Vagina (tissue), 2 donors: ENCODE measurements at regions not wholly inside any gene's neighbourhood (a gene's known extent, or its start where the extent isn't known, plus 50 kb on each side); places are given as distances from the start of the nearest gene placed in this dataset.
"Not testable (repeated sequence)": the region's sequence is repeated elsewhere in the genome, so short reads cannot be mapped to it uniquely, and the experiment has no call there.

ENCODE experiments used
- DNase-seq, 2 donors: peaks; one replicate each; pipeline ENCODE4 v3.0.0-alpha.2; 2017; ENCODE audit errors: extremely low spot score in 2 of 2
- H3K27ac ChIP-seq: fragments of 200-600 bp; sonication (generic); one replicate; pipeline ENCODE4 v1.5.1; 2019
- H3K27me3 ChIP-seq: fragments of 200-600 bp; sonication (generic); one replicate; pipeline ENCODE4 v1.5.1; 2019
- H3K36me3 ChIP-seq, 2 donors: fragments of 200-600 bp; sonication (generic); one replicate each; pipeline ENCODE4 v1.5.1; 2017 to 2019
- H3K4me1 ChIP-seq: fragments of 200-600 bp; sonication (generic); one replicate; pipeline ENCODE4 v1.5.1; 2019
- H3K4me3 ChIP-seq, 2 donors: fragments of 200-600 bp; sonication (generic); 1 replicate in 1 of 2; 2 replicates in 1 of 2; pipeline ENCODE4 v1.5.1; 2016 to 2019
- H3K9me3 ChIP-seq: fragments of 200-600 bp; sonication (generic); one replicate; pipeline ENCODE4 v1.5.1; 2019
- POLR2A ChIP-seq, 2 donors: fragments of 450-650 bp; IDR thresholded peaks; one replicate each; pipeline ENCODE4 v1.6.1; 2017; ENCODE audit warnings: antibody characterized with exemption in 2 of 2, mild to moderate bottlenecking in 2 of 2, moderate library complexity in 2 of 2
- POLR2AphosphoS5 ChIP-seq, 2 donors: sonication (generic); formaldehyde crosslinking; IDR thresholded peaks; one replicate each; pipeline ENCODE4 v1.9.0; 2017; ENCODE audit warnings: antibody characterized with exemption in 2 of 2, mild to moderate bottlenecking in 2 of 2, low read depth in 1 of 2; ENCODE audit not compliant: insufficient read depth in 1 of 2
- intact Hi-C: fragments of 100-400 bp; cut with DNase I; formaldehyde crosslinking; loops from one replicate; pipeline ENCODE4 v1.15.1; 2023
- TF ChIP-seq, protein P1 (sequence below), 3 experiments: fragments of 450-650 bp in 2 of 3; fragments of 200-600 bp in 1 of 3; sonication (generic) in 1 of 3; IDR thresholded peaks; one replicate each; pipeline ENCODE4 v1.5.1; 2017 to 2019; ENCODE audit warnings: antibody characterized with exemption in 3 of 3, mild to moderate bottlenecking in 2 of 3, moderate library complexity in 2 of 3

DNA sequence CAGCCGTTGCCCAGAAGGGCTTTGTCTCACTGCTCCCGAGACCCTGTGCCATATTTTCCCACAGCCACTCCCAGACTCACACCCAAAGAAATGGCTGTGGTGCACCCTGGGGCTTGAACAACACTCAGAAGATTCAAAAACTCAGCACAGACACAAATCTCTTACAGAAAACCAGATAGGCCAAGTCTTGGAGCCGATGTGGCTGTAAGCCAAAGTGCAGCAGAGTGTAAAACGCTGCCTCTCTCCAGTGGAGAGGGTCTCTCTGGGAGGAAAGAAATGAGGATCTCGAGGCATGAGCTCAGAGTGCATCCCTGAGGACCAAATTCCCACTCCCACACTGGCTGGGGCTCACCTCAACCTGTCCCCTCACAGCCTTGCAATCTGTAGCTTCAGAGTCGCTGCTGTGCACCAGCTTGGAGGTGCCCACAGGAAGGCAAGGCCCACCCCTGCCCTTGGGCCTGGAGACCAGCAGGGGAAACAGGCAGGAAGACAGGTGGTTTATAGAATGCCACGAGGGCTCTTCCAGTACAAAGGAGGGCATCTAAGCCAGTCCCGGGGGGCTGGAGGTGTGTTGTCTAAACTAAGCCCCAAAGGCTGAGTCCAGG, 171.3 kb upstream of the AJAP1 start:
- Histone ChIP-seq H3K4me1 (no peaks in the 10 kb centered on the region), H3K27ac (no peak overlapping the region), H3K27me3 (no peaks in the 10 kb centered on the region), H3K9me3 (no peaks in the 10 kb centered on the region), H3K4me3 (no peak overlapping the region), H3K36me3 (no peaks in the 10 kb centered on the region)
- intact Hi-C loops, result no loop called here
- TF ChIP-seq POLR2AphosphoS5 (IDR thresholded peaks at IDR 0.05; ENCODE audit: insufficient read depth in 1 of 2, low read depth in 1 of 2) (no peak), POLR2A (IDR thresholded peaks at IDR 0.05) (no peak)
- TF ChIP-seq, protein P1, sequence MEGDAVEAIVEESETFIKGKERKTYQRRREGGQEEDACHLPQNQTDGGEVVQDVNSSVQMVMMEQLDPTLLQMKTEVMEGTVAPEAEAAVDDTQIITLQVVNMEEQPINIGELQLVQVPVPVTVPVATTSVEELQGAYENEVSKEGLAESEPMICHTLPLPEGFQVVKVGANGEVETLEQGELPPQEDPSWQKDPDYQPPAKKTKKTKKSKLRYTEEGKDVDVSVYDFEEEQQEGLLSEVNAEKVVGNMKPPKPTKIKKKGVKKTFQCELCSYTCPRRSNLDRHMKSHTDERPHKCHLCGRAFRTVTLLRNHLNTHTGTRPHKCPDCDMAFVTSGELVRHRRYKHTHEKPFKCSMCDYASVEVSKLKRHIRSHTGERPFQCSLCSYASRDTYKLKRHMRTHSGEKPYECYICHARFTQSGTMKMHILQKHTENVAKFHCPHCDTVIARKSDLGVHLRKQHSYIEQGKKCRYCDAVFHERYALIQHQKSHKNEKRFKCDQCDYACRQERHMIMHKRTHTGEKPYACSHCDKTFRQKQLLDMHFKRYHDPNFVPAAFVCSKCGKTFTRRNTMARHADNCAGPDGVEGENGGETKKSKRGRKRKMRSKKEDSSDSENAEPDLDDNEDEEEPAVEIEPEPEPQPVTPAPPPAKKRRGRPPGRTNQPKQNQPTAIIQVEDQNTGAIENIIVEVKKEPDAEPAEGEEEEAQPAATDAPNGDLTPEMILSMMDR (IDR thresholded peaks at IDR 0.05), result no peak
- DNase-seq, result no peak

DNA sequence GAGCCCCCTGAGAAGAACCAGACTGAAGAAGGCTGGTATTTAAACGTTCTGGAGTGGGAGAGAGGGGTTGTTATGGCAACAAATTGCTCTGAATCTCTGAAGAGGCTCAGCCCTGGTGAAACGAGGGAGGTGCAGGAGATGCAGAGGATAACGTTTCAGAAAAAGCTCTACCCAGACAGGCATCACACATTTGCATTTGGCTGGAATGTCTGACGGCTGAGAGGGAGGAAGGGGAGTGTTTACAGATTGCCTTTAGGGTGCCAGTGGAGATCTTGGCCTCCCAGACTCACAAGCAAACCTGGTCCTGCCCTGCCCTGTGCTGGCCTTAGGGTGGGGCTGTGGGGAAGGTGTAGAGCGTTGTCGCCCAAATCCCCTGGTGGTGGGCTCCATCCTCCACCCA, 169.0 kb upstream of the AJAP1 start:
- H3K36me3 ChIP-seq, result no peaks in the 10 kb centered on the region
- intact Hi-C loops, result no loop called here
- no peak overlapping the region for H3K27ac ChIP-seq
- no peak overlapping the region for H3K4me3 ChIP-seq
- no peak for TF ChIP-seq POLR2AphosphoS5 (IDR thresholded peaks at IDR 0.05; ENCODE audit: insufficient read depth in 1 of 2, low read depth in 1 of 2)
- TF ChIP-seq POLR2A (IDR thresholded peaks at IDR 0.05), result no peak
- TF ChIP-seq, protein P1 (IDR thresholded peaks at IDR 0.05), result no peak
- H3K9me3 ChIP-seq, result no peaks in the 10 kb centered on the region
- no peak for DNase-seq
- H3K27me3 ChIP-seq, result no peaks in the 10 kb centered on the region
- H3K4me1 ChIP-seq, result no peaks in the 10 kb centered on the region

DNA sequence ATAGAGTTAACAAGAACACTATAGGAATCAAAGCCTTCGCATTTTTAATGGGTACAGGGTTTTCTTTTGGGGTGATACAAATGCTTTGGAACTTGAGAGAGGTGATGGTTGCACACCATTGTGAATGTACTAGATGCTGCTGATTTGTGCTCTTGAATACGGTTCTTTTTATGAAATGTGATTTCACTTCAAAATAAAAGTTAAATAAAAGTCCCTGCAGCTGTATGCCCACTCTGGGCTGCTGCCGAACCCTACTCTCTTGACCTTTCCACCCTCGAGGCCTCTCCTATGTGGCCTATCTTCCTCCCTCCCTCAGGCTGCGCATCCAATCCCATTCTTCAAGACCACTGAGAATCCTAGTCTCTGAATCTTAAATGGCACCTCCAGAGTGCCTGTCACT, 168.5 kb upstream of the AJAP1 start:
- DNase-seq, result no peak
- Histone ChIP-seq H3K36me3 (no peaks in the 10 kb centered on the region), H3K27ac (no peak overlapping the region), H3K9me3 (no peaks in the 10 kb centered on the region), H3K27me3 (no peaks in the 10 kb centered on the region), H3K4me1 (no peaks in the 10 kb centered on the region), H3K4me3 (no peak overlapping the region)
- intact Hi-C loops, result no loop called here
- no peak for TF ChIP-seq POLR2A (IDR thresholded peaks at IDR 0.05)

DNA sequence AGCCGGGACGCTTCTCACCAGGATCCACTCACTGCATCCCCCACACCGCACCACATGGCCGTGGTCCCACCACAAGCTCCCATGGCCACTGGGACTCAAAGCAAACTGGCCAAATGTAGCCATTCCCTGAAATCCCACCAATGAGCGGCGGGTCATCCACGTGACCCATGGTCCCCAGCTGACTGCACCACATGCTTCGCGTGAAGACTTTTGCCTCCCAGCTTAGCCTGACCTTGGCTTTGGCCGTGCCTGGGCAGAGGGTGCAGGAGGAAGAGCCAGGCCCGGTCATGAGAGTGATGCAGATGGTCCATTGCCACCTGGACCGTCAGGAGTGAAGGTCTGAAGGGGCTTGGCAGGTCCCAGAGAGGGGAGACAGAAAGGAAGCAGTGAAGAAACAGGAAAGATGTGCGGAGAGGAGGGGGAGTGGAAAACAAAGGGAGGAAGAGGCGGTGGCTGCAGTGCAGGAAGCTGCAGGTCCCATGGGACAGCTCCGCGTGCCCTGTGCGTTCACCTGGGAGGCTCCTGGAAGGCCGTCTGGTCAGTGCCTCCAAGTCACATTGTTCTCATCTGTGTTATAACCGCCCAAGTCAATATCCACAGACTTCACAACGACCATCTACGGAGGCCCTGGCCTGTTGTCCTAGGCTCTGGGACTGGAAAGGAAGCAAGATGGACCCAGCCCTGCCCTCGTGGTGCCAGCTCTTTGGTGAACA, 167.8 kb upstream of the AJAP1 start:
- H3K4me1 ChIP-seq, result no peaks in the 10 kb centered on the region
- intact Hi-C loops, result no loop called here
- H3K27me3 ChIP-seq, result no peaks in the 10 kb centered on the region
- H3K27ac ChIP-seq, result no peak overlapping the region
- TF ChIP-seq POLR2AphosphoS5 (IDR thresholded peaks at IDR 0.05; ENCODE audit: insufficient read depth in 1 of 2, low read depth in 1 of 2), result no peak
- DNase-seq, result no peak
- no peak overlapping the region for H3K4me3 ChIP-seq
- no peaks in the 10 kb centered on the region for H3K36me3 ChIP-seq
- H3K9me3 ChIP-seq, result no peaks in the 10 kb centered on the region

DNA sequence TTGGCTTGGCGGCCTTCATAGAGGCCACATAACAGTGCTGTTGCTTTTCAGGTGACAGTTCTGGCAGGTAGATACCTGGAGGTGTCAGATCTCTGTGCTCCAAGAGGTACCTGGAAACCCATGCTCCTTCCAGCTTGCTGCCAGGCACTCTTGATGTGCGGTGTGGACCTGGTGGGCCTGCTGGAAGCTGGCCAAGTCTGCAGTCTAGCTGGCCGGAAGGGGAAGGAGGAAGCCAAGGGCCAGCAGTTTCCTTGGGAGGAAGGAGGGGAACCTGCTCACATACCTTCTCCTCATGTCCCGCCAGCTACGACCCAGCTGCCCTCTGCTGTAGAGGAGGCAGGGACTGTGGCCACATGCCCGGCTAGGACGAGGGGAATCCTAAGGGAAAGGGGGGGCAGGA, 166.4 kb upstream of the AJAP1 start:
- no peaks in the 10 kb centered on the region for H3K36me3 ChIP-seq
- no peaks in the 10 kb centered on the region for H3K9me3 ChIP-seq
- no peaks in the 10 kb centered on the region for H3K4me1 ChIP-seq
- H3K27ac ChIP-seq, result no peak overlapping the region
- no peak for DNase-seq
- H3K27me3 ChIP-seq, result no peaks in the 10 kb centered on the region
- intact Hi-C loops, result no loop called here
- H3K4me3 ChIP-seq, result no peak overlapping the region
- TF ChIP-seq, protein P1 (IDR thresholded peaks at IDR 0.05), result no peak
- no peak for TF ChIP-seq POLR2A (IDR thresholded peaks at IDR 0.05)

DNA sequence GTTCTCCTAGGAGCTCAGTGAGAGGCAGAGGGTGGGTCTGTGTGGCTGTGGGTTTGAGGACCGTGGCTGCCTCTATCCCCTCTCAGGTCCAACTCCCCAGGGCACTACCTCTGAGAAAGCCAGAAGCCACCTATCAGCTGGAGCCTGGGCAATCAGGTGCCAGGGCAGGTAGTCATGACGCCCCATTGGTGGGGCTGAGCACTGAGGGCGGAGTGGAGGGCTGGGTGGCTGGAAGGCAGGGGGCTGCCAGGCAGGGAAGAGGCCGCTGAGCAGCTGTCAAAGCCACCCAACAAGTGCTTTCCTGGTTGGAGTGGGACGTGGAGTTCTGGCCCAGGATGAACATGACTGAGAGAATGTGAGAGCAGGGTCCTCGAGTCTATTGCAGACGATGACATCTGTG, 164.9 kb upstream of the AJAP1 start:
- no peak for DNase-seq
- no peak overlapping the region for H3K27ac ChIP-seq
- H3K4me1 ChIP-seq, result no peaks in the 10 kb centered on the region
- H3K9me3 ChIP-seq, result no peaks in the 10 kb centered on the region
- H3K36me3 ChIP-seq, result no peaks in the 10 kb centered on the region
- TF ChIP-seq POLR2AphosphoS5 (IDR thresholded peaks at IDR 0.05; ENCODE audit: insufficient read depth in 1 of 2, low read depth in 1 of 2) (no peak), POLR2A (IDR thresholded peaks at IDR 0.05) (no peak)
- TF ChIP-seq, protein P1 (IDR thresholded peaks at IDR 0.05), result no peak
- intact Hi-C loops, result no loop called here
- H3K4me3 ChIP-seq, result no peak overlapping the region
- no peaks in the 10 kb centered on the region for H3K27me3 ChIP-seq

DNA sequence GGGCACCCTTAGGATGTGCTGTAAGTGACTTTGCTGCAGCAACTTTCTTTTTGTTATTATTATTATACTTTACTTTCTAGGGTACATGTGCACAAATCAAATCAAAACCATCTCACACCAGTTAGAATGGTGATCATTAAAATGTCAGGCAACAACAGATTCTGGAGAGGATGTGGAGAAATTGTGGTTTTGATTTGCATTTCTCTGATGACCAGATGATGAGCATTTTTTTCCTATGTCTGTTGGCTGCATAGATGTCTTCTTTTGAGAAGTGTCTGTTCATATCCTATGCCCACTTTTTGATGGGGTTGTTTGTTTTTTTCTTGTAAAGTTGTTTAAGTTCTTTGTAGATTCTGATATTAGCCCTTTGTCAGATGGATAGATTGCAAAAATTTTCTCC, 164.4 kb upstream of the AJAP1 start:
- H3K36me3 ChIP-seq, DNase-seq, intact Hi-C loops, H3K27ac ChIP-seq, H3K4me3 ChIP-seq, H3K4me1 ChIP-seq, H3K27me3 ChIP-seq, H3K9me3 ChIP-seq: not testable (repeated sequence)
